ENCODE measurements at regions not wholly inside any gene's neighbourhood (a gene's known extent, or its start where the extent isn't known, plus 50 kb on each side); places are given as distances from the start of the nearest gene placed in this dataset.

GRCh38 chr1:73860421-73860950 is 337.5 kb downstream of the LRRIQ3 start:
- Histone ChIP-seq H3K27ac (ENCODE audit: low read length) (no peak overlapping the region), H3K4me2 (ENCODE audit: low read depth, low read length) (no peak overlapping the region), H3F3A (ENCODE audit: insufficient read depth, low read length) (no peaks in the 10 kb centered on the region), H2AFZ (ENCODE audit: low read length) (no peak overlapping the region), H3K4me1 (ENCODE audit: low read length) (no peaks in the 10 kb centered on the region), H3K4me3 (ENCODE audit: low read length) (no peak overlapping the region), H3K9me3 (replicated peaks; ENCODE audit: insufficient read depth, low read length) (no peaks in the 10 kb centered on the region), H3K36me3 (replicated peaks; ENCODE audit: insufficient read depth, low read length) (no peaks in the 10 kb centered on the region), H3K79me2 (ENCODE audit: low read length) (no peaks in the 10 kb centered on the region), H3K9ac (ENCODE audit: low read length) (no peak overlapping the region), H3K27me3 (replicated peaks; ENCODE audit: insufficient read depth, low read length) (no peaks in the 10 kb centered on the region), H3K9me2 (replicated peaks; ENCODE audit: insufficient read depth, low read length) (no peaks in the 10 kb centered on the region), H4K20me1 (ENCODE audit: insufficient read depth, low read length) (no peaks in the 10 kb centered on the region)
- TF ChIP-seq EZH2phosphoT487 (IDR thresholded peaks at IDR 0.05; ENCODE audit: low read length) (no peak), EZH2 (optimal IDR thresholded peaks at IDR 0.05; ENCODE audit: low read depth, low read length) (no peak), CTCF (IDR thresholded peaks at IDR 0.05; ENCODE audit: low read length) (no peak)
- DNase-seq = no peak

- no peak overlapping the region for H3K4me3 ChIP-seq (ENCODE audit: low read length)
- DNase-seq = no peak
These were observed 338.7 kb downstream of the LRRIQ3 start for GRCh38 chr1:73859227-73859626.

GRCh38 chr1:73854527-73854926 is 343.4 kb downstream of the LRRIQ3 start:
- Histone ChIP-seq H4K20me1 (ENCODE audit: insufficient read depth, low read length) (no peaks in the 10 kb centered on the region), H3K9me3 (replicated peaks; ENCODE audit: insufficient read depth, low read length) (no peaks in the 10 kb centered on the region), H3K9me2 (replicated peaks; ENCODE audit: insufficient read depth, low read length) (no peaks in the 10 kb centered on the region), H3K27me3 (replicated peaks; ENCODE audit: insufficient read depth, low read length) (no peaks in the 10 kb centered on the region), H3K36me3 (replicated peaks; ENCODE audit: insufficient read depth, low read length) (no peaks in the 10 kb centered on the region), H3F3A (ENCODE audit: insufficient read depth, low read length) (no peaks in the 10 kb centered on the region), H3K27ac (ENCODE audit: low read length) (no peak overlapping the region), H3K4me1 (ENCODE audit: low read length) (no peaks in the 10 kb centered on the region), H3K4me2 (ENCODE audit: low read depth, low read length) (no peak overlapping the region), H3K79me2 (ENCODE audit: low read length) (no peaks in the 10 kb centered on the region), H3K9ac (ENCODE audit: low read length) (no peak overlapping the region), H2AFZ (ENCODE audit: low read length) (no peak overlapping the region), H3K4me3 (ENCODE audit: low read length) (no peak overlapping the region)
- DNase-seq = no peak
- no peak for TF ChIP-seq EZH2 (optimal IDR thresholded peaks at IDR 0.05; ENCODE audit: low read depth, low read length)
- no peak for TF ChIP-seq EZH2phosphoT487 (IDR thresholded peaks at IDR 0.05; ENCODE audit: low read length)
- TF ChIP-seq CTCF (IDR thresholded peaks at IDR 0.05; ENCODE audit: low read length) = no peak

More at GRCh38 chr1:73859227-73859626, 338.7 kb downstream of the LRRIQ3 start:
- TF ChIP-seq EZH2phosphoT487 (IDR thresholded peaks at IDR 0.05; ENCODE audit: low read length) (no peak), EZH2 (optimal IDR thresholded peaks at IDR 0.05; ENCODE audit: low read depth, low read length) (no peak), CTCF (IDR thresholded peaks at IDR 0.05; ENCODE audit: low read length) (no peak)
- no peaks in the 10 kb centered on the region for H3F3A ChIP-seq (ENCODE audit: insufficient read depth, low read length)
- no peaks in the 10 kb centered on the region for H3K9me2 ChIP-seq (replicated peaks; ENCODE audit: insufficient read depth, low read length)
- H2AFZ ChIP-seq (ENCODE audit: low read length) = no peak overlapping the region
- H3K4me2 ChIP-seq (ENCODE audit: low read depth, low read length) = no peak overlapping the region
- no peaks in the 10 kb centered on the region for H3K36me3 ChIP-seq (replicated peaks; ENCODE audit: insufficient read depth, low read length)
- no peak overlapping the region for H3K9ac ChIP-seq (ENCODE audit: low read length)
- H4K20me1 ChIP-seq (ENCODE audit: insufficient read depth, low read length) = no peaks in the 10 kb centered on the region
- no peaks in the 10 kb centered on the region for H3K79me2 ChIP-seq (ENCODE audit: low read length)
- H3K9me3 ChIP-seq (replicated peaks; ENCODE audit: insufficient read depth, low read length) = no peaks in the 10 kb centered on the region
- no peaks in the 10 kb centered on the region for H3K4me1 ChIP-seq (ENCODE audit: low read length)
- H3K27ac ChIP-seq (ENCODE audit: low read length) = no peak overlapping the region
- no peaks in the 10 kb centered on the region for H3K27me3 ChIP-seq (replicated peaks; ENCODE audit: insufficient read depth, low read length)
